Central memory CD4-positive, alpha-beta T cell (primary cell): ENCODE measurements at regions not wholly inside any gene's neighbourhood (a gene's known extent, or its start where the extent isn't known, plus 50 kb on each side); places are given as distances from the start of the nearest gene placed in this dataset.
A peak's percentile ranks its signal among the peaks of the same experiment; 100 is the strongest.

Experiments
- DNase-seq: peaks from one replicate; pipeline ENCODE4 v3.0.0; 2022

GRCh38 chr14:34241185-34241711 lies 220.8 kb downstream of the SPTSSA start:
- no peak for DNase-seq

- DNase-seq, result no peak
Observed at GRCh38 chr14:34238610-34239009, 223.4 kb downstream of the SPTSSA start.

GRCh38 chr14:34237677-34238076 lies 224.4 kb downstream of the SPTSSA start:
- no peak for DNase-seq

- no peak for DNase-seq
Observed at GRCh38 chr14:34237081-34237480, 225.0 kb downstream of the SPTSSA start.

- no peak for DNase-seq
Observed at GRCh38 chr14:34235643-34236300, 226.3 kb downstream of the SPTSSA start.

GRCh38 chr14:34234258-34234657 lies 227.8 kb downstream of the SPTSSA start:
- no peak for DNase-seq

- no peak for DNase-seq
Observed at GRCh38 chr14:34233619-34234018, 228.4 kb downstream of the SPTSSA start.

GRCh38 chr14:34232790-34233189 lies 229.2 kb downstream of the SPTSSA start:
- no peak for DNase-seq

GRCh38 chr14:34231626-34232025 lies 230.4 kb downstream of the SPTSSA start:
- DNase-seq, result no peak

GRCh38 chr14:34229140-34229539 lies 232.9 kb downstream of the SPTSSA start:
- no peak for DNase-seq

- DNase-seq, result no peak
Observed at GRCh38 chr14:34228650-34228976, 233.4 kb downstream of the SPTSSA start.

- peak; percentile 30 for DNase-seq
Observed at GRCh38 chr14:34227834-34228649, 234.0 kb downstream of the SPTSSA start.

GRCh38 chr14:34224221-34224620 lies 237.8 kb downstream of the SPTSSA start:
- DNase-seq, result no peak

- no peak for DNase-seq
Observed at GRCh38 chr14:34223373-34224148, 238.5 kb downstream of the SPTSSA start.

GRCh38 chr14:34222867-34223266 lies 239.2 kb downstream of the SPTSSA start:
- DNase-seq, result no peak

- DNase-seq, result no peak
Observed at GRCh38 chr14:34222122-34222521, 239.9 kb downstream of the SPTSSA start.

- no peak for DNase-seq
Observed at GRCh38 chr14:34220921-34221320, 241.1 kb downstream of the SPTSSA start.

GRCh38 chr14:34220378-34220706 lies 241.7 kb downstream of the SPTSSA start:
- no peak for DNase-seq

GRCh38 chr14:34219661-34220377 lies 242.2 kb downstream of the SPTSSA start:
- no peak for DNase-seq

GRCh38 chr14:34218881-34219280 lies 243.2 kb downstream of the SPTSSA start:
- no peak for DNase-seq

GRCh38 chr14:34214961-34215360 lies 247.1 kb downstream of the SPTSSA start:
- no peak for DNase-seq

- no peak for DNase-seq
Observed at GRCh38 chr14:34213332-34213731, 248.7 kb downstream of the SPTSSA start.
